CD4-positive, alpha-beta T cell treated with Interleukin-1 beta for 1 hour (primary cell): ENCODE measurements at regions not wholly inside any gene's neighbourhood (a gene's known extent, or its start where the extent isn't known, plus 50 kb on each side); places are given as distances from the start of the nearest gene placed in this dataset.
"Not testable (repeated sequence)": the region's sequence is repeated elsewhere in the genome, so short reads cannot be mapped to it uniquely, and the experiment has no call there.

Experiments used
- DNase-seq, 2 donors: peaks; one replicate each; pipeline ENCODE4 v3.0.0-alpha.2; 2020 to 2022

DNA sequence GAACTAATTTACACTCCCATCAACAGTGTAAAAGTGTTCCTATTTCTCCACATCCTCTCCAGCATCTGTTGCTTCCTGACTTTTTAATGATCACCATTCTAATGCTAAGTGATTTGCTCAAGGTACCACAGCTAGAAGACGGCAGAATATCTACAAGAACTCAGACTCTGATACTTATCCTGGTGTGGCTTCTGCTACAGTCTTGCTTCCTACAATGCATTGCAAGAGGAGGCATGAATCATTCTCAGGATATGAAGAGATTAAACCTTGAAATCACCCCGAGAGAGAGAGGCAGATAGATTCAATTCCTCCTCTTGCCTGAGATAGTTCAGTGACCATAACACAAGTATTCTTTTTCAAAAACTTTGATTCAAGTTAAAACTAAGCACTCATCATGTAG, 306.4 kb downstream of the TBC1D4 start:
- no peak for DNase-seq

DNA sequence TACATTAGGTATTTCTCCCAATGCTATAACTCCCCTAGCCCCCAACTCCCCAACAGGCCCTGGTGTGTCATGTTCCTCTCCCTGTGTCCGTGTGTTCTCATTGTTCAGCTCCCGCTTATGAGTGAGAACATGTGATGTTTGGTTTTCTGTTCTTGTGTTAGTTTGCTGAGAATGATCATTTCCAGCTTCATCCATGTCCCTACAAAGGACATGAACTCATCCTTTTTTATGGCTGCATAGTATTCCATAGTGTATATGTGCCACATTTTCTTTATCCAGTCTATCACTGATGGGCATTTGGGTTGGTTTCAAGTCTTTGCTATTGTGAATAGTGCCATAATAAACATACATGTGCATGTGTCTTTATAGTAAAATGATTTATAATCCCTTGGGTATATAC, 306.9 kb downstream of the TBC1D4 start:
- DNase-seq: not testable (repeated sequence)

DNA sequence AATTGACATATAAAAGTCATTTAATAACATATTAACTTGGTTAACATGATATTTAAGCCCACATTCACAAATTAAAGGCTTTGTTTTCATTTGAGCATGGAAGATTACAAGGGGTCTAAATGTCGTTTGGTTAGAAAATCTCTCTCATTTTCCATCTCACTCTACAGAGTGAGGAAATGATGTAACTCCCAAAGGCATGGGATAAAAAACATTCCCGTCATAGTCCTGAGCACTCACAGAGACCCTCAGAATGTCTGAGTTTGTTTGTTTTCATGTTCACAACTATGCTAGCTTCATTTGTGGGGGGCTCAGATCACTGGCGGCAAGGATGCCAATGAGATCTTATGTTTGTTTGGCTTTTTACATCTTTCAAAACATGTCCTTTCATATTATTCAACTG, 307.5 kb downstream of the TBC1D4 start:
- DNase-seq: no peak

DNA sequence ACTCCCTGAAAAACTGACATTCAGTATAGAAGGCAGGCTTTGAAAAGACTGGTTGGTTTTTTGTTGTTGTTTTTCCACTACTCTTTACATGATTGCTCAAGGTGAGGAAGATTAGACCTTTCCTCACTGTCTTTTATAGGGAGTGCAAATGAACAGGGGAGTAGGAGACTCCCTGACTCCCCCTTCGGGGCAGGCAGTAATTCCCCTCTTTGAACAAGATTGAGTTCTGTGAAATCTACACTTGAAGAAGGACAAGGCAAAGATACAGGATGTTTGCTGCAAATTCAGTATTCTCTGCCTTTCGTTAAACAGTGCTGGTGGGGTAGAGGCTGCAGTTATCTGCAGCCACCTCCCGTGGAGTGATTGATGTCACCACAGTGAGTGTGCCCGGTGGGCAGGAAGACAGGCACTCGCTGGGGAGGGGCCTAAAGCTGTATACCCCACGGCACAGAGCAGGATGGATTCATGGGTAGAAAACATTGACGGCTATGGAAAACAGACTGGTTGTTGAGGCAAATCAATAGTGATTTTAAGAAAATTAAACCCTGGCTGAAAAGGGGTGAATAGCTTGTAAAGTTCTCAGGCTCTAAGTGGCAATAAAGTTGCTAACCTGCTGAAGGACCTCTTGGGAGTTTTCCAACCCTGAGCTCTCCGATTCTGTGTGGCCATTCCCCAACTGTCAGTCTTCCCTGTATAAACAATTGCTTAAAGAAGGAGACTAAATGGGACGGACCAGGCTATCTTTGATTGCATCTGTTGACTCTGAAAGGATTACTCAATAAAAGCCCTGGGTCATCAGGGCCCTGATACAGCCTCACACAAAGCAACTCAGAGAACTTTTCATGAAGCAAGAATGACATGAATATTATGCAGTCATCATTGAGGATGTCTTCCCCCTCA, 308.3 kb downstream of the TBC1D4 start:
- DNase-seq: no peak

DNA sequence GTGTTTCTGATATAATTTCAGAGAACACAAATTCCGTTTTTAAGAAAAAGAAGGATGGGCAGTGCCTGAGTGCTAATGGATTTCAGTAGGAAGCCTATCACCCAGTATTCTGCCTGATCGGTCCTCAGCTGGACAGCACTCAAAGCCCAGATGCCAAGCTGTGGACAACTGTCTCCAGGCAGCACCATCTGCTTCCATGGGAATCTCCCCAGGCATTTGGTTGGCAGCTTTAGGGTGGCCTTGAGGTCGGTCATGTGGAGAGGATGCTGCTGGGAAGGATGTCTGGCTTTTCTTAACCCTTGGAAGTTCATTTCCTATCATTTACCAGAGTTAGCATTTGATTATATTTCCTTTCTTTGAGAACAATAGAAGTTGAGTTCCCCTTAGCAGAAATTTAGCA, 311.7 kb downstream of the TBC1D4 start:
- DNase-seq: no peak

DNA sequence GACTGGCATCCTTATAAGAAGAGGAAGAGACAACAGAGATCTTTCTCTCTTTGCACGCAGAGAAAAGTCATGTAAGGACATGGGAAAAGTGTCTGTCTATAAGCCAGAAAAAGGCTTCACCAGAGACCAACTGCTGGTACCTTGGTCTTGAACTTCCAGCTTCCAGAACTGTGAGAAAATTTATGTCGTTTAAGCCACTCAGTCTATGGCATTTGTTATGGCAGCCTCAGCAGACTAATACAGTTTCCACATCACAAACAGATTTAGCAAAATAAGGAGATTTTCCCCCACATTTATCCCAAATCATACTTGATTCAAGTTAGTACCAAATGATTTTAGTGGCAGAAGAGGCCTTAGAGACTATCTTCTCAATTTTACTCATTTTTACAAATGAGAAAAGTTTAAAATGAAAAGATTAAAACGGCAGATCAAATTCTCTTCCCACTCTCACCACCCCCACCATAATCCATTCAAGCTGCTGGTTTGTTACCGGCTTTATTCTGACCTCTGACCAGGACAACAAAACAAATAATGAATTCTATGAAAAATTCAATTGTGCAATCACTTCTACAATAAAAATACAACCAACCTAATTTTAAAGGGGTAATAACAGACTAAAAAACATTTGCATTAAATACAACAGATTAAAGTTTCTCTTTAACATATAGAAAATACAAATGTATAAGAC, 316.3 kb downstream of the TBC1D4 start:
- no peak for DNase-seq

DNA sequence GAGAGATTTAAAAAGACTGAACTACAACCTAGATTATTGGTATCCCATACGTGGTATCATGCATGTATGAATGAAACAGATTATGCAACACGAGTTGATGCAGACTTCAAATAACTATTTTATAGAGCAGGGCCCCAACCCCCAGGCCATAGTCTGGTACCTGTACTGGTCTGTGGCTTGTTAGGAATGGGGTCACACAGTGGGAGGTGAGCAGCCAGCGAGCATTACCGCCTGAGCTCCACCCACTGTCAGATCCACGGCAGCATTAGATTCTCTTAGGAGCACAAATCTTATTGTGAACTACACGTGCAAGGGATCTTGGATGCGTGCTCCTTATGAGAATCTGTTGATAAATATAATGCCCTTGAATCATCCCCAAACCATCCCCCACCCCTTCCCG, 320.2 kb downstream of the TBC1D4 start:
- no peak for DNase-seq

DNA sequence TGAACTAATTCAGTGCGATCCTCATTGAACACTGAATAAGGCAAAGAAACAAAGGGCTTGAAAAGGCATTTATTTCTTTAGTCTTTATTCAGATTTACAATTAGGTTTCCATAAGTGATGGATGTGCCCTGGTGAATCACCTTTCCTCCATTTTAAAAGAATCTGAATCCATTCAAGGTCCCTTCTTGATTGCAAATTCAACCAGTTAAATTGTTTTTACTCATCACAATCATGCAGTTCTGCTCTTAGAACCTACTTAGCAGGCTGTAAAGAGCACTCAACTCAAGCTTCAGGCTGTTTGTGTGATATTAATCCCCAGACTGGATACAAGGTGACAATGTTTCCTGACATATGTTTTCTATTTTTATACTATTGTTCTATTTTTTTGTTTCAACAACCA, 321.0 kb downstream of the TBC1D4 start:
- DNase-seq: no peak

DNA sequence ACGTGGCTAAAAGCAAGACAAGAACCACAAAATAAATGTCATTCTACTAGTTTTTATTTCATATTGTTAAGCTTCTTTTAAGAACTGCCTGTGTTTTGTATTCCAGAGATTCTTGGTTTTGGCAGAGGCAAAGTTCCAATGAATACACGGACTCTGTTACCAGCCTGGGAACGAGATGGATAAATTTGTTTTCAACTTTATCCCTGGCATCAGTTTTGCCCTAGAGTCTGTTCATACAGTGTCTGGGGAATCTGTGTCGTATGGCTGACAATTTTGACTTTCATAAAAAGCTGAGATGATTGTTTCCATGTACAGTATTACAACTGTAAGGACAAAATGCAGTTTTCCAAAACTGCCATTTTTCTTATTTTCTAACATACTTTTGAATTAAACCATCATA, 327.6 kb downstream of the TBC1D4 start:
- DNase-seq: no peak

DNA sequence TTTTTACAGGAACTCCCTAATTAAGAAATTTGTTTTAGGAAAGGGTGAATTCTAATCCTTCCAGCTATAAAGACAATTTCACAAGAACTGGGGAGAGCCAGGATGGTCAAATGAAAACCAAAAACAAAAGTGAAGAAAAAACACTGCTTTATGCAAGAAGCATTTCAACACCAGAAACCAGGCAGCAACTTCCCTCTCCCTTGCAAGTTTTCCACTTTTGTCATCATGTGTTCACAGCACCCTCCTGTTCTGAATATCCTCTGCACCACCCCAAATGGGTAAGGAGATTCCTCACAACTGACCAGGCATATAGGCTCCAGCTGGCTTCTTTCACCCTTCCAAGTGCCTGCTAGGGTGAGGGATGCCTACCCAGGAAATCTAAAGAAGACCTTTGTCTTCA, 328.1 kb downstream of the TBC1D4 start:
- DNase-seq: no peak

DNA sequence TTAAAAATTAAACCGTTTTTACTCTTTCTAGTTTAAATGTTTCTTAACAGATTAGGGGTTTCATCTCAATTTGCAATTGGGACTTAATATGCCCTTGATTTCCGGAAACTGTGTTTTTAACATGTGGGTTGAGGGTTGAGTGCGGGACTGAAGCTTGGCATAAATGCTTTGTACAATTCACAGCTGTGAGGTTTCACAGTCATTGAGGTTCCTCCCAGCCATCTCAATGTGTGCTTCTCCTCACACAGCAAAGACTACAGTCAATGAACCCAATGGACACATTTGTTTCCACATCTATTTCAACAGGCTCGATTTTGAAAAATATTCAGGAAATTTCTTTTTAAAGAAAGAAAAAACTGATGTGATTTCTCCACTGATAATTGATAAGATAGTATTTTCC, 328.6 kb downstream of the TBC1D4 start:
- DNase-seq: no peak

DNA sequence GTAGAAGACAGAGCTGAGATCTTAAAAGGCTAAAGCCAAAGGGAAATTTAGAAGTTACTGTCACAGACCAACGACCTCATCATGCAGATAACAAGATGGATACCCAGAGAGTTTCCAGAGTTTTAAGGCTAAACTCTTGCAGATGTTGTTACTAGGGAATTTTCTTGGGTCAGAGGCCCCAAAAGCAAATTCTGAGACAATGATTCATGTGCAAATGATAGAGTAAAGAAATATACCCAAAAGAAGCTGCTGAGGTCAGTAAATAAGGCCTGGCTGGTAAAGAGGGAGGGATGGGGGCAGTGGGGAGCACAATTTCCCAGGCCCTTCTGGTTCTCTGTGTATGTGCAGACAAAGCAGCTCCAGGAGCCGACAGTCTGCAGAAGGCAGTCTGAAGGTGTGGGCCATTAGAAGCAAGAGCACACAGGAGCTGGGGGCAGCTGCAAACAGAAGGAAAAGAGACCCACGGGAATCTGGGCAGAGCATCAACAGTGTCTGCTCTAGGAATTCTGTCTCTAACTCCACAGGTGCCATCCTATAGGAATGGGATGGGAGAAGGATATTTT, 330.8 kb downstream of the TBC1D4 start:
- DNase-seq: no peak

DNA sequence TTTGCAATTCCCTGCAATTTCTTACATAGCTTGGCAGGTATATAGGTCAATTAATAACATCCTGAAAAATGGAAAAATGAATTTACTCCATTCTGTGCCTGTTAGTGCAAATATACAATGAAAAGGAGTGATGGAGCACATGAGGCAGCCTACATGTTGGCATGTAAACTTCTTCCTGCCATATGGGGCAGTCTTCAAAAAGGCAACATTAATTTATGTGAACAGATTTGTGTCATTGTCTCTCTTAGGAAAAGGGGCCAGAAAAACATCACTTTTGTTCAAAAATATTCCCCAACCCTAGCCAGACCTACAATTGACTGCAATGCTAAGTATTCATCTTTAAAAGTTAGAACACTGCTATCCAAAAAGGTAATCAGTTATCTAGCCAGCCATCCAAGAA, 332.2 kb downstream of the TBC1D4 start:
- no peak for DNase-seq

DNA sequence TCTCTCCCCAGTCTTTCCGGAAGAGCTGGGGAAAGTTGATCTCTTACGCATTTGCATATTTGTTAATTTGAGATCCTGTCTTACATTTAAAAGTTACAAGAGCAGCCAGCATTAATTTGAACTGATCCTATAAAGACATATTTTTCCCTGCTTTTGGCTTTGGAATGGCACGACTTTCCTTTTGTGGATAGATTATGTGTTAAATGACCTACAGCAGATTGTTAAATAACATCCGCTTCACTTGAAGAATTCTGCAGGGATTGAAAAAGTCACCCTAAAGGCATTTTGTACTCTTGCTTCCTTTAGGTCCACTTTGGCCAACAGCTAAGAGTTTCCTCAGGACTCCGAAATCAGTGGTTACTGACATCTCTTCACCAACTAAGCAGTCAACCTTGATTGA, 334.0 kb downstream of the TBC1D4 start:
- no peak for DNase-seq

DNA sequence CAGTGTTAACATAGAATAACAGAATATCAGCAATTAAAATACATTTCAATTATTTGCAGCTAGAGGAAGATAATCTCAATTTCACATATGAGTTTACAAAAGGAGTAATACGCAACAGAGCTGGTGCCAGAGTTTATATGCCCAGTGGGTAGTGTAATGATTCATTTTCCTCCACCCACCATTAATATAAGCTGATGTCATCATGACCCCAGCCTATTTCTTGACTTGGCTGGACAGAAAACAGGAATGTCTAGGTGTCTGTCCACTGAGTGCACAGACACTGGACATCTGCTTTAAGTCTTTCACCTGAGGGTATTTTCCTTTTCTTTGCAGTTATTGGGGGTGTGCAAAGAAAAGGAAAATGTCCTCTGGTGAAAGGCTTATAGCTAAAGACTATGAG, 335.5 kb downstream of the TBC1D4 start:
- DNase-seq: no peak

DNA sequence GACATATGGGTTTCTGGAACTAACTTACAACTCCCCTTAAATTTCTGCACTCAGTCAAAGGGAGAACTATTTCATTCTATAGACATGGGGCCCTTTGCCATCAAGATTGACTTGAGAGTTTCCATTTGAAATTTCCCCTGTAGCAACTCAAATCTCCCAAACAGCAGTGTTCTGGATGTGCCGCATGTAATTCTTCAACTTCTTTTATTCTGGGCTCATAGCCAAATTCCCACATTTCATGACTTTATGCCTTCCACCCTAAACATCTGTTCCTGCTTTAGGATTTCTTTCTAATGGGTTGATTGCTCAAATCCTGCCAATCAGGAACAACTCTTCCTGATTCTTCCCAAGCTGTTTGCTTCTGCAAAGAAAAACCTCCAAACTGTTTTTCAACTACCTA, 336.0 kb downstream of the TBC1D4 start:
- no peak for DNase-seq

DNA sequence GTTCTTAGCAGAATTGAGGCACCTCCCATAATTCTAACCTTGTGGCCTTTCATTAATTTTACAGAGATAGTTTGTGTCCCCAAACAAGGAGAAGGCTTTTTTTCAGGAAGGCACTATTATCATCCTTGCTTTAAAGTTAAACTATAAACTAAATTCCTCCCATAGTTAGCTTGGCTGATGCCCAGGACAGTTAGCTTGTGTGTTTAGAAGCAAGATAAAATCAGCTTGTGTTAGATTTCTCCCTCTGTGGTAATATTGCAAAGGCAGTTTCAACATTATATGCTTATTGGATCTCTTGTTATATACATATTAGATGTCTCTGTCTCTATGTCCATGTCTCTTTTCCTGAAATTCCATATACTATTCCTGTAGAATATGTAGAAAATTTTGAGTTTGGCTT, 342.7 kb downstream of the TBC1D4 start:
- DNase-seq: no peak

DNA sequence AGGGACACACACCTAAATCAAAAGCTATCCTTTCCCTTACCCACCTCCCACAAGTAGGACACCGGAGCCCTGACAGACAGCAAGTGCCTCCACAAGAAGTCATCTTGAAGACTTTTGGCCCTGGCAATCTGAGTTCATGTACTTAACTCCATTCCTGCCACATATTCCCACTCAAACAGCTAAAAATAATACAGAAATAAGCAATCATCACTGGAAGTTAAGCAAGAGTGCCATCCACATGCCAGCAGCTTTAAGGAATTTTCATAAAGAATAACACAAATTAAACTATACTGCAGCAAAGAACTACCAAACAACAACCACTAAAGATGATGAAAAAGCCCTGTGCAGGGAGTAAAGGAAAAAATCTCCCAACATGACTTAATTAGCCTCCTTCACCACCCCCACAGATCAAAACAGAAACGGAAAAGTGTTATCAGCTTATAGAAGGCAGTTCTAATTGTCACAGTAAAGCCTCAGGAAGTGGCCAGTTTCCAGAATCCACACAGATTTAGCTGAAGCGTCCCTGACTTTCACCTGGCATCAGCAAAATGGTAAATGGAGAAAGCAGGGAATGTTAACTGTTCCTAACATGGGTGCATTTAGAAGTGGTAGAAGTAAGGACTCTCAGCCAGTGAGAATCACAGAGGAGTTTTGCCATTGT, 343.9 kb downstream of the TBC1D4 start:
- DNase-seq: no peak

DNA sequence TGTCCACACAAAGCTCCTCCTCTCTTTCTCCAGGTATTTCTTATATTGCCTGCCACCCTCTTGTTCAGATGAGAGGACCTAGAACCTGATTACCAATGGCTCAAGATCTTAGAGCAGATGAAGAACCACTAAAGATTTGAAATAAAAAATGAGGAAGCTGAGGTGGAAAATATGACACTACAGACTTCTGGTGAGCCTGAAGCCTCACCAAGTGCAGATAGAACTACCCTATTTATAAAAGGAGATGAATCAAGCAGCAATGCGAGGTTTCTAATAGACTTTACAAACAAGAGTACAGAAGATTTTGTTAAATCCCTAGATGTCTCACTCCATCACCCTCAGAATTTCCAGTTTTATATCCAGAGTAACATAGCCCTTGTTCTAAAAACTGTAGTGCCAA, 345.8 kb downstream of the TBC1D4 start:
- DNase-seq: no peak

DNA sequence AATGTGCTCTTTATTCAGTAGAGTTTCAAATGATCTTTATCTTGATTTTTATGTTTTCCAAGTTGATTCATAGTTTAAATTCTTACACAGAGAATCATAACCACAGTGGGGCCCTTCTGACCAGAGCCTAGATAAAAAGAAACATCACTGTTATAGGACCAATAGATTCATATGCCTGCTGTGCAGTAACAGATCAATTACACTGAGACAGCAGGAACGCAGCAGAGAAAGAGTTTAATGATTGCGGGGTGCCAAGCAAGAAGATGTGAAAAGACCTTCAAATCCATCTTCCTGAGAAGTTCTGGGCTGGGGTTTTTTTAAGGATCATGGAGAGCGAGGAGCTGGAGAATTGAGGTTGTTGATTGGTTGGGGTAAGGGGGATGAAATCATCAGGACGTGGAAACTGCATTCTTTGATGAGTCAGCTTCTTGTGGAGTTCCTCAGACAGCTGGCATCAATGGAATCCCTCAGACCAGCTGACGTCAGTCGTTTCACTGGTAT, 346.6 kb downstream of the TBC1D4 start:
- no peak for DNase-seq

DNA sequence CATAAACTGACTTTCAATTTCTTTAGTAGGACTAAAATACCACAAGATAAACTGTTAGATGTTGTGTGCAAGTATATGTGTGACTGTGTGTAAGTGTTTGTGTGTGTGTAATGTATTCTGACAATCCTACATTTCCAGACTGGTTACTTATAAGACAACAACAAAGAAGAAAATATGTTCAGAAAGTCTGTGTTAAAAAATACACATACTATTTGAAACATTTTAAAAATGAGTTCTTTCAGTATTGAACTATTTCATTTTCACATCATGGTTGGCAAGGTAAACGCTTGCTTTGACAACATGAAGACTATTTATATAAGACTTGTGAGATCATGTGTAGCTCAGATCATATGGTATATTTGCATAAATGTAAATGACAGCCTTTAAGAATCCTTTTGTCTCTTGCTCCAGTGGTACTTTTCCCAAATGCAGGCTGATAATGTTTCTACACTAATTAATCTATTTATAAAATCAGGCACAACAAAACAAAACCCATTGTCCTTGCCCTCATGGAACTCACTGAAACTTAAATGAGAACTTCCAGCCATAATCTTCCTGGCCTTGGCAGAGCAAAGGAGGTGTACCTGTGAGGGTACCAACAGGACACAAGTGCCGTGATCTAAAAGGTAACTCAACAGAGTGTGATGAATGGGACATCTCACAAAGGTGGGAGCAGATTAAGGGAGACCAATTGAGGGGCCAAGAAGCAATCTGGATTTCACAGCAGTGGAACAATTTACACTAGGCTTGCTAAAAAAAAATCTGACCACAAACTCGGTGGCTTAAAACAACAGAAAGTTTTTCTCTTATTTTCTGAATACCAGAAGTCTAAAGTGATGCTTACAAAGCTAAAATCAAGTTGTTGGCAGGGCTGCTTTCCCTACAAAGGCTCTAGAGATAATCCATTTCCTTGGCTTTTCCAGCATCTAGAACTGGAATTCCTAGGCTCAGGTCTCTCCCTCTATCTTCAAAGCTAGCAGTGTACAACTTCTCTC, 349.0 kb downstream of the TBC1D4 start:
- DNase-seq: no peak

DNA sequence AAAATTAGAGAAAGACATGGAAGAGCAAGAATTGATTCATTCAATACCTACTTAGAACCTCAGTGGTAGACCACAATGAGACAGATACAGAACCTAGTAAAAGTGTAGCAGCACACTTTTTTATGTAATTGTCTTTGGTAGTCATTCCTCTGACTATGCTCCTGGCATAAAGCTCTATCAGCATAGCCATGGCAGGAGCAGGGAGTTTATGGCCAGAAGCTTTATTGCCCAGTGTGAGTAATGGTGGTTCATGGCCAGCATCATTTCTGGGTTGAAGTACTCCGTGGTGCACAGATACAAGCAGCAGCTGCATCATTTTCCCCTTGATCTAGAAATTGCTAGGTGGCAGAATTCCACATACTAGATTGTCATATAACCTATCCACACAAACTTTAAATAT, 352.6 kb downstream of the TBC1D4 start:
- DNase-seq: no peak
